GM23338 (cell line): ENCODE measurements at regions not wholly inside any gene's neighbourhood (a gene's known extent, or its start where the extent isn't known, plus 50 kb on each side); places are given as distances from the start of the nearest gene placed in this dataset.

Experiments
- ATAC-seq: fragments of 200-7000 bp; cut with Tn5 transposase; 3 replicates; pipeline ENCODE4 v1.9.1; 2020
- DNase-seq: peaks from one replicate; pipeline ENCODE4 v3.0.0-alpha.2; 2015; ENCODE audit warnings: low spot score
- H2AFZ ChIP-seq: fragments of 200-600 bp; sonication (generic); 2 replicates; pipeline ENCODE4 v1.8.0; 2016; ENCODE audit warnings: antibody characterized with exemption, mild to moderate bottlenecking, moderate library complexity
- H3F3A ChIP-seq: fragments of 200-600 bp; sonication (generic); replicated peaks from 2 replicates; pipeline ENCODE4 v1.8.0; 2017; ENCODE audit warnings: antibody characterized with exemption, mixed run types, low read depth
- H3K27ac ChIP-seq: fragments of 200-600 bp; sonication (generic); 2 replicates; pipeline ENCODE4 v1.6.1; 2016; ENCODE audit warnings: low read depth
- H3K27me3 ChIP-seq: fragments of 200-600 bp; sonication (generic); 2 replicates; pipeline ENCODE4 v1.8.0; 2016; ENCODE audit warnings: mild to moderate bottlenecking, mixed run types, moderate library complexity; ENCODE audit not compliant: insufficient read depth
- H3K36me3 ChIP-seq: fragments of 200-600 bp; sonication (generic); 2 replicates; pipeline ENCODE4 v1.8.0; 2016; ENCODE audit warnings: mild to moderate bottlenecking; ENCODE audit not compliant: insufficient read depth
- H3K4me1 ChIP-seq: fragments of 200-600 bp; sonication (generic); 2 replicates; pipeline ENCODE4 v1.8.0; 2016; ENCODE audit warnings: mild to moderate bottlenecking, moderate library complexity; ENCODE audit not compliant: insufficient read depth
- H3K4me2 ChIP-seq: fragments of 200-600 bp; sonication (generic); 2 replicates; pipeline ENCODE4 v1.7.1; 2017; ENCODE audit warnings: mixed run types
- H3K4me3 ChIP-seq: fragments of 200-600 bp; sonication (generic); 2 replicates; pipeline ENCODE4 v1.6.1; 2016; ENCODE audit warnings: mixed run types
- H3K79me2 ChIP-seq: fragments of 200-600 bp; sonication (generic); replicated peaks from 2 replicates; pipeline ENCODE4 v1.8.0; 2017; ENCODE audit warnings: mild to moderate bottlenecking; ENCODE audit not compliant: insufficient read depth
- H3K9me2 ChIP-seq: fragments of 200-600 bp; sonication (generic); 2 replicates; pipeline ENCODE4 v1.8.0; 2017; ENCODE audit not compliant: insufficient read depth
- H4K20me1 ChIP-seq: fragments of 200-600 bp; sonication (generic); replicated peaks from 2 replicates; pipeline ENCODE4 v1.8.0; 2017; ENCODE audit warnings: mild to moderate bottlenecking; ENCODE audit not compliant: insufficient read depth
- H3K27ac Mint-ChIP-seq: 2 replicates; pipeline ENCODE4 v1.8.0; 2020; ENCODE audit warnings: inconsistent platforms, mild to moderate bottlenecking, moderate library complexity, mixed read lengths
- H3K27me3 Mint-ChIP-seq: 3 replicates; pipeline ENCODE4 v1.8.0; 2022; ENCODE audit warnings: low read depth, mild to moderate bottlenecking, moderate library complexity, mixed read lengths, inconsistent platforms; ENCODE audit not compliant: insufficient read depth, poor library complexity
- H3K36me3 Mint-ChIP-seq: 3 replicates; pipeline ENCODE4 v1.8.0; 2021; ENCODE audit warnings: low read depth, mild to moderate bottlenecking, inconsistent platforms, moderate library complexity, mixed read lengths
- H3K4me1 Mint-ChIP-seq: 3 replicates; pipeline ENCODE4 v1.8.0; 2020; ENCODE audit warnings: mild to moderate bottlenecking, inconsistent platforms, mixed read lengths
- H3K4me3 Mint-ChIP-seq: 3 replicates; pipeline ENCODE4 v1.8.0; 2021; ENCODE audit warnings: moderate library complexity, mild to moderate bottlenecking, inconsistent platforms, mixed read lengths
- H3K9me3 Mint-ChIP-seq: 3 replicates; pipeline ENCODE4 v1.8.0; 2020; ENCODE audit warnings: moderate library complexity, mild to moderate bottlenecking, inconsistent platforms, mixed read lengths
- CREB1 ChIP-seq: fragments of 250-450 bp; sonication (Bioruptor Pico); IDR thresholded peaks from 2 replicates; pipeline ENCODE4 v1.5.0; 2020; ENCODE audit warnings: low read depth, mild to moderate bottlenecking, moderate library complexity
- CTCF ChIP-seq, 2 experiments: fragments of 200-600 bp in 1 of 2; sonication (generic) in 1 of 2; conservative IDR thresholded peaks; 2 replicates each; pipeline versions ENCODE4 v1.5.1 to v1.6.1; 2016 to 2017; ENCODE audit warnings: antibody characterized with exemption in 2 of 2, low read depth in 2 of 2, mild to moderate bottlenecking in 2 of 2, moderate library complexity in 1 of 2
- EZH2 ChIP-seq: fragments of 200-600 bp; sonication (generic); IDR thresholded peaks from one replicate; pipeline ENCODE4 v1.8.0; 2017; ENCODE audit warnings: antibody characterized with exemption, mild to moderate bottlenecking, low read depth; ENCODE audit not compliant: unreplicated experiment
- POLR2AphosphoS5 ChIP-seq: IDR thresholded peaks from 2 replicates; pipeline ENCODE4 v1.6.1; 2016; ENCODE audit warnings: antibody characterized with exemption, low read depth
- STAT1 ChIP-seq: IDR thresholded peaks from one replicate; pipeline ENCODE4 v1.6.1; 2016; ENCODE audit warnings: antibody characterized with exemption; ENCODE audit not compliant: unreplicated experiment
- ZNF114 ChIP-seq: fragments of 250-450 bp; sonication (Bioruptor Pico); IDR thresholded peaks from 2 replicates; pipeline ENCODE4 v1.5.0; 2020; ENCODE audit warnings: mild to moderate bottlenecking, moderate library complexity
- ZNF462 ChIP-seq: fragments of 250-450 bp; sonication (Bioruptor Pico); IDR thresholded peaks from 2 replicates; pipeline ENCODE4 v1.5.0; 2020; ENCODE audit warnings: mild to moderate bottlenecking, moderate library complexity
- TF ChIP-seq, protein P1 (sequence below): IDR thresholded peaks from 2 replicates; pipeline ENCODE4 v1.6.1; 2016; ENCODE audit warnings: antibody characterized with exemption

DNA sequence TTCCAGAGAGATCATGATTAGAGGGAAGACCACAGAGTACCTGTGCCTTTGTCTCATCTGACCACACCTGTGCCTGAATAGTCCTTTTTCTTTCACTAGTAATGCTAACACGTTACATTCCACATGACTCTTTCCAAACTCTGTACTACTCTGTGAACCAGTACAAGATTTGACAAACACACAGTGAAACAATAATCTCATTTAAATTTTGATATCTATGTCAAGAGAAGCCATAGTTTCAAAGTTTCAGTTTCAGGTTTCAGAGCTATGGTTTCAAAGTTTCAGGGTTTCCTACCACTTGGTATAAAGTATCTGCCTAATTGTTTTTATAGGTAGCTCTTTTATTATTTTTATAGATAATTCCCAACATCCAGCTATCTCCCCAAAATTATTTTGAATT lies 62.0 kb upstream of the PHACTR2 start:
- H3K4me1 Mint-ChIP-seq: no peaks in the 10 kb centered on the region; the same call in 1 of the 3 replicates
- DNase-seq: no peak

DNA sequence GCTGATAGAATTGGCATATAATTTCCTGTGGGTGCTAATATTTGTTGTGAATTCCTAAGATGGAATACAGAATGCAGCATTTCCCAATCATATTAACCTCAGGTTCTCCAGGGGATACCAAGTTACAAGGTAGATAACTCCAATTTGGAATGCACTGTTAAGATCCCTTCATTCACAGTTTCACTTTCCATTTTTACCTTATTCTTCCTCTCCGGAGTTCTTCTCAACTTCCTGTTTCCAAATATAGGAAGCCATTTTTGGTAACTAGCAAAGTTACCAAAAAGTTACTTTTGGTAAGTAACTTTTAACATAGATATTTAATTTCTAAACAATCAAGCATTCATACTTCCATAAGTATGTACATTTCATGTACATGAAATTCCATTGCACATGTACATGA lies 63.5 kb upstream of the PHACTR2 start:
- H3K36me3 Mint-ChIP-seq: no peaks in the 10 kb centered on the region
- TF ChIP-seq POLR2AphosphoS5: no peak
- no peak for TF ChIP-seq ZNF462 (CRISPR knock-in tag)
- TF ChIP-seq ZNF114 (CRISPR knock-in tag): no peak
- TF ChIP-seq CREB1 (CRISPR knock-in tag): no peak
- TF ChIP-seq, protein P1, sequence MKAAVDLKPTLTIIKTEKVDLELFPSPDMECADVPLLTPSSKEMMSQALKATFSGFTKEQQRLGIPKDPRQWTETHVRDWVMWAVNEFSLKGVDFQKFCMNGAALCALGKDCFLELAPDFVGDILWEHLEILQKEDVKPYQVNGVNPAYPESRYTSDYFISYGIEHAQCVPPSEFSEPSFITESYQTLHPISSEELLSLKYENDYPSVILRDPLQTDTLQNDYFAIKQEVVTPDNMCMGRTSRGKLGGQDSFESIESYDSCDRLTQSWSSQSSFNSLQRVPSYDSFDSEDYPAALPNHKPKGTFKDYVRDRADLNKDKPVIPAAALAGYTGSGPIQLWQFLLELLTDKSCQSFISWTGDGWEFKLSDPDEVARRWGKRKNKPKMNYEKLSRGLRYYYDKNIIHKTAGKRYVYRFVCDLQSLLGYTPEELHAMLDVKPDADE: no peak
- no peak for TF ChIP-seq STAT1
- no peak for TF ChIP-seq EZH2

More for the DNA sequence above, 62.0 kb upstream of the PHACTR2 start:
- Histone ChIP-seq H3F3A (no peaks in the 10 kb centered on the region), H3K4me2 (no peak overlapping the region), H3K4me1 (no peaks in the 10 kb centered on the region), H3K27ac (no peak overlapping the region), H3K79me2 (no peaks in the 10 kb centered on the region), H3K4me3 (no peak overlapping the region), H2AFZ (no peak overlapping the region), H4K20me1 (no peaks in the 10 kb centered on the region), H3K27me3 (no peaks in the 10 kb centered on the region), H3K9me2 (no peaks in the 10 kb centered on the region), H3K36me3 (no peaks in the 10 kb centered on the region)
- no peak for ATAC-seq
- Mint-ChIP-seq H3K9me3 (no peaks in the 10 kb centered on the region), H3K4me3 (no peak overlapping the region), H3K36me3 (no peaks in the 10 kb centered on the region), H3K27ac (no peak overlapping the region), H3K27me3 (peaks cover 4% of the 10 kb centered on the region)
- TF ChIP-seq POLR2AphosphoS5 (no peak), CTCF (conservative IDR thresholded peaks at IDR 0.05; ENCODE audit: low read depth in 2 of 2) (no peak), CREB1 (CRISPR knock-in tag) (no peak)

More for the DNA sequence above, 63.5 kb upstream of the PHACTR2 start:
- H3K4me1 Mint-ChIP-seq: no peaks in the 10 kb centered on the region; the same call in 2 of the 3 replicates
- ATAC-seq: no peak
- Histone ChIP-seq H3K36me3 (no peaks in the 10 kb centered on the region), H3K4me3 (no peak overlapping the region), H3K9me2 (no peaks in the 10 kb centered on the region), H3K79me2 (no peaks in the 10 kb centered on the region), H4K20me1 (no peaks in the 10 kb centered on the region), H2AFZ (no peak overlapping the region), H3F3A (no peaks in the 10 kb centered on the region), H3K27me3 (no peaks in the 10 kb centered on the region), H3K4me1 (no peaks in the 10 kb centered on the region), H3K27ac (no peak overlapping the region), H3K4me2 (no peak overlapping the region)
- no peak for DNase-seq
- no peak overlapping the region for H3K27ac Mint-ChIP-seq
- peaks cover 4% of the 10 kb centered on the region for H3K27me3 Mint-ChIP-seq
- H3K9me3 Mint-ChIP-seq: no peaks in the 10 kb centered on the region
- no peak overlapping the region for H3K4me3 Mint-ChIP-seq
